ENCODE measurements at regions not wholly inside any gene's neighbourhood (a gene's known extent, or its start where the extent isn't known, plus 50 kb on each side); places are given as distances from the start of the nearest gene placed in this dataset.

DNA sequence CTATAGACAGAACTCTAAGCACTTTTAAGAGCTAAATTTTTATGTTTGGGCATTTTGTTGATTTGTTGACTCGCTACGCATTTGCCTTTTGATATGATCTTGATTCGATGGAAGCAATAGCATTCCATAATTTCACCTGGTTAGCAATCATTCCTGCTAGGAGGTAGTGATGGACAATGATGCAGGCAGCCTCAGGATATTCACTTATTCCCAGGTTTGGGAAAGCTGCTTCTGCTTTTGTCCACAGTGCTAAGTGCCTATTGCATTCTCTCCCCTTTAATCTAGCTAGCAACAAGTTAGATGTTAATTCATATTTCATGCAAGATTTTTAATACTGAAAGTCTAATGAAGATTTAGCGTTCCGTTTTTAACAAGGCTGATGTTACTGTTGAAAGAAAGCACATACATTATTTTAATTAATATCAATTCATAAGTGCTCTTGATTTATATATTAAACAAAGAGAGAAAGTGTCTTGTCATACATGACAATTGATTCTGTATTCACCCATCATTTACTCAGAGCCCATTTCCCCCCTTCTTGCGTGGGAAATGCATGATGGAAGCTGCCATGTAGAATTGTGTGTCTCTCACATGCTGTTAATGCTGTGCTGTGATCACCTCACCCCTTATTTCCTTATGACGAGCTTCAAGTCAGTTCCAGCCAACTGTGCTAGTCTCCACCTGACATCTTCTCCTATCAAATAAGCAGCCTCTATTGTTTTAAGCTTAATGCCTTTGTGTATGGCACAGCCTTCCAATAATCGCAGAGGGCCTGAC is 53.0 kb upstream of the TMCO5A start:
- DNase-seq = no peak
- Mint-ChIP-seq H3K4me3 (no peak overlapping the region), H3K27me3 (peaks cover 7% of the 10 kb centered on the region), H3K27ac (no peak overlapping the region), H3K36me3 (ENCODE audit: low read depth) (no peaks in the 10 kb centered on the region), H3K9me3 (no peaks in the 10 kb centered on the region), H3K4me1 (no peaks in the 10 kb centered on the region)
- intact Hi-C loops (cut with micrococcal nuclease) = loop anchor here (5.0 to 10.0 kb wide), 2 partner anchors 997 to 1379 kb away; no protein-coding TSS in a partner anchor

DNA sequence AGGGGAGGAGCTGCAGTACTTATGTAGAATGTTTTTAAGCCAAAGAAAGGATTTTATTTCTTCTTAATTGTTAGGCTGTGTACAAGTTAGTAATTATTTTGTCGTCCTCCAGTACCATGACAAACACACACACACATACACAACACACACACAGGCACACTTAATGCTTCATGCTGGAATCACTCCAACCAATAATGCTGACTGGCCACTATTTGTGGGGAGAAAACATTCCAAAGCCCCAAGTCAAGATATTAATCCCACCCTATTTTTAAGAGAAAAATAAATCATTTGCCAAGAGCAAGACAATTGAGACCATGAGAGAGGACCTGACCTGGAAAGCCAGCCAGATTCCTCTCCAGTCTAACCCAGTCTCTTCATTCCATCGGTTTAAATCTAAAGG is 51.8 kb upstream of the TMCO5A start:
- no peaks in the 10 kb centered on the region for H3K9me3 Mint-ChIP-seq
- intact Hi-C loops (cut with micrococcal nuclease) = loop anchor here (5.0 to 10.0 kb wide), 2 partner anchors 998 to 1380 kb away; no protein-coding TSS in a partner anchor
- DNase-seq = no peak
- H3K27me3 Mint-ChIP-seq = peaks cover 7% of the 10 kb centered on the region
- H3K27ac Mint-ChIP-seq = no peak overlapping the region
- H3K4me1 Mint-ChIP-seq = no peaks in the 10 kb centered on the region
- H3K4me3 Mint-ChIP-seq = no peak overlapping the region
- H3K36me3 Mint-ChIP-seq (ENCODE audit: low read depth) = no peaks in the 10 kb centered on the region

Data from activated CD4-positive, alpha-beta T cell treated with anti-CD3 and anti-CD28 coated beads, Interleukin-2, amount 10 ng/mL, durations not matched to agents 24 days and 14 days (primary cell).